HG03565 (cell line): ENCODE measurements at regions not wholly inside any gene's neighbourhood (a gene's known extent, or its start where the extent isn't known, plus 50 kb on each side); places are given as distances from the start of the nearest gene placed in this dataset.

Experiments used
- ATAC-seq: cut with Tn5 transposase; IDR thresholded peaks from one replicate; pipeline ENCODE4 v1.9.1; 2021; ENCODE audit warnings: mild to moderate bottlenecking, moderate library complexity; ENCODE audit not compliant: unreplicated experiment

GRCh38 chr18:27763341-27763740 is 413.6 kb downstream of the CDH2 start:
- ATAC-seq: no peak

- no peak for ATAC-seq
Measured at GRCh38 chr18:27762054-27762453, 414.9 kb downstream of the CDH2 start.

GRCh38 chr18:27752944-27753343 is 424.0 kb downstream of the CDH2 start:
- ATAC-seq: no peak

- ATAC-seq: no peak
Measured at GRCh38 chr18:27750923-27751322, 426.0 kb downstream of the CDH2 start.

- no peak for ATAC-seq
Measured at GRCh38 chr18:27750014-27750413, 426.9 kb downstream of the CDH2 start.

GRCh38 chr18:27749194-27749593 is 427.7 kb downstream of the CDH2 start:
- no peak for ATAC-seq

- ATAC-seq: no peak
Measured at GRCh38 chr18:27746241-27746640, 430.7 kb downstream of the CDH2 start.

GRCh38 chr18:27735117-27735516 is 441.8 kb downstream of the CDH2 start:
- no peak for ATAC-seq

- no peak for ATAC-seq
Measured at GRCh38 chr18:27731211-27731610, 445.7 kb downstream of the CDH2 start.

GRCh38 chr18:27728659-27729058 is 448.3 kb downstream of the CDH2 start:
- ATAC-seq: no peak

GRCh38 chr18:27724362-27724761 is 452.6 kb downstream of the CDH2 start:
- no peak for ATAC-seq

- no peak for ATAC-seq
Measured at GRCh38 chr18:27723168-27723567, 453.8 kb downstream of the CDH2 start.

GRCh38 chr18:27719680-27720079 is 457.2 kb downstream of the CDH2 start:
- no peak for ATAC-seq

- no peak for ATAC-seq
Measured at GRCh38 chr18:27717816-27718215, 459.1 kb downstream of the CDH2 start.

GRCh38 chr18:27717250-27717649 is 459.7 kb downstream of the CDH2 start:
- no peak for ATAC-seq

GRCh38 chr18:27715751-27716150 is 461.2 kb downstream of the CDH2 start:
- ATAC-seq: no peak

- ATAC-seq: no peak
Measured at GRCh38 chr18:27713738-27714095, 463.2 kb downstream of the CDH2 start.

- ATAC-seq: no peak
Measured at GRCh38 chr18:27713037-27713737, 463.7 kb downstream of the CDH2 start.

GRCh38 chr18:27712066-27712465 is 464.9 kb downstream of the CDH2 start:
- no peak for ATAC-seq

- ATAC-seq: no peak
Measured at GRCh38 chr18:27711382-27711781, 465.5 kb downstream of the CDH2 start.

- no peak for ATAC-seq
Measured at GRCh38 chr18:27709344-27709743, 467.6 kb downstream of the CDH2 start.

GRCh38 chr18:27707201-27707600 is 469.7 kb downstream of the CDH2 start:
- ATAC-seq: no peak

- no peak for ATAC-seq
Measured at GRCh38 chr18:27704736-27705361, 472.1 kb downstream of the CDH2 start.
